Limb (tissue), 2 donors: ENCODE measurements at regions not wholly inside any gene's neighbourhood (a gene's known extent, or its start where the extent isn't known, plus 50 kb on each side); places are given as distances from the start of the nearest gene placed in this dataset.
A peak's percentile ranks its signal among the peaks of the same experiment; 100 is the strongest.

Experiments used
- DNase-seq, 2 donors: peaks; one replicate each; pipeline ENCODE4 v3.0.0-alpha.2; 2016; ENCODE audit errors: extremely low spot score in 2 of 2

DNA sequence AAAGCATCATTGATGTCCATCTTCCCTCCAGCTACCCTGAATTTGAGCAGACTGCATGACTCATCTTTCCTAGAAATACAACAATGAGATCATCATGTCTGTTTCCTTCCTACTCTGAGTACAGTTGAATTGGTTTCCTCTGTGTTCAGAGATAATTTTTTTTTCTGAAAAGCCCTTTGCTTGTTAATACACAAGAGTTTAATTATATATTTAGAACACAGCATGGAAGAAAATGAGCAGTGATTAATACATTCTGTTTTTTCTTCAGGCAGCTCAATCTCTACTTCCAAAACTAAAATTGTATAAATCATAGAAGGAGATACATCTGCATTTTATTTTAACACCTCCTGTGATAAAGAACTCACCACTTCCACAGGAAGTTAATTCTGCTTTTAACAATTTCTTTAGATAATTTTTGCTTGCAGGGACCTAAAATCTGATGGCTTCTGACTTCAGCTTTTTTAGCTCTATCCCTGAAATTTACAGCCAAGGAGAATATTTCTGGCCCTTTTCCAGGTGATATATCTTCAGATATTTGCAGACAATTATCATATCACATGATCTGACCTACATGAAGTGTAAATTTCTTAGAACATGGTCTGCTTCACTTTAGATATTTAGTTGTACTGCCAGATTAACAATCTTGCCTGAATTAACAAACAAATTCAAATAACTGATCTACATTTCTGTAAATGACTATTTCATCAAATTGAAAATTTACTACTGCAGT, 249.0 kb downstream of the TRIB2 start:
- peak in 1 of 2 donors; percentile 53 for DNase-seq

DNA sequence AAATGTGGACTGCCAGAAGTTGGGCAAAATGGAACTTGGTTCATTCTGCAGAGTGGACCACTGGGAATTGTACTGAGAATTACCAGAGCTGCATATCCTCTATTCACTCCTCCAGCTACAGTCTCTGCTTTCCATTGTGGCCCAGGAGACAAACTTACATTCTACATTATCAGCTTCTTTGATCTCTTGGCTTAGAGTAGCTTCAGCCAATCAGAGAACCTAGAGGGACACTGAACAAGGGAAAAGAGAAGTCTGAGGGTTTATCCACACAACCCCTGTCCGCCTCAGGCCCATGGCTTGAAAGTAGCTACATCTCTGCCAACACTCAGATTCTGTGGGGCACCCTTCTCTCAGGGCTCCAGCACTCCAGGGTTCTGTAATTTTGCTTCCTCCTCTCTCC, 251.1 kb downstream of the TRIB2 start:
- no peak for DNase-seq

DNA sequence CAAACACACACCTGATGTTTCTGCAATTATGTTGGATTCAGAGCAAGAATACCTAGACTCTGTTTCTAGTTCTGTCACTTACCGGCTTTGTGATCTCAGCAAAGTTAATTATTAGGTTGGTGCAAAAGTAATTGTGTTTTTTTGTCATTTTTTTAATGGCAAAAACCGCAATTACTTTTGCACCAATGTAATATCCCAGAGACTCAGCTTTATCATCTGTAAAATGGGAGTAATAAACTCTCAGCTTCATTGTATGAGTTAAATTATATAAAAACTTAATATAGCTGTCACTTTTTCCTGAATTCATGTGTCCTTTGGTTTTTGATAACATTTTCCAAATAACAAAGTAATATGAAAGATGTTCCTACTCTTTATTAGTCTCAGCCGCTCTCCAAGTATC, 251.7 kb downstream of the TRIB2 start:
- DNase-seq, result no peak

DNA sequence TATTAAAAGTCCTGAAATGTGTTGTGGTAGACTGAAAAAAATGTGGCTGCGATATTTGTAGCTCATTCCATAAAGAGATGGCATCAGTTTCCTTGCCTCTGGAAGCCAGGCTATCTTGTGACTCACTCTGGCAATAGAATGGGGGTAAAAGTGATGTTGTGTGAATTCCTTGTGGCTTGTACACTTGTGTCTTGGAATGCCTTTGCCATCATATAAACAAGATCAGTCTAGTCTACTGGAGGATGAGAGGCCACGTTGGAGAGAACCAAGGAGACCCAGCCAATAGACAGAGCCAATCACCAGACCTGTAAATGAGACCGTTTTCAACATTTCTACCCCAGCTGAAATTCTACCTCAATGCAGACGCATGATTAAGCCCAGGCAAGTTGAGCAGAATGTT, 254.1 kb downstream of the TRIB2 start:
- DNase-seq, result no peak

DNA sequence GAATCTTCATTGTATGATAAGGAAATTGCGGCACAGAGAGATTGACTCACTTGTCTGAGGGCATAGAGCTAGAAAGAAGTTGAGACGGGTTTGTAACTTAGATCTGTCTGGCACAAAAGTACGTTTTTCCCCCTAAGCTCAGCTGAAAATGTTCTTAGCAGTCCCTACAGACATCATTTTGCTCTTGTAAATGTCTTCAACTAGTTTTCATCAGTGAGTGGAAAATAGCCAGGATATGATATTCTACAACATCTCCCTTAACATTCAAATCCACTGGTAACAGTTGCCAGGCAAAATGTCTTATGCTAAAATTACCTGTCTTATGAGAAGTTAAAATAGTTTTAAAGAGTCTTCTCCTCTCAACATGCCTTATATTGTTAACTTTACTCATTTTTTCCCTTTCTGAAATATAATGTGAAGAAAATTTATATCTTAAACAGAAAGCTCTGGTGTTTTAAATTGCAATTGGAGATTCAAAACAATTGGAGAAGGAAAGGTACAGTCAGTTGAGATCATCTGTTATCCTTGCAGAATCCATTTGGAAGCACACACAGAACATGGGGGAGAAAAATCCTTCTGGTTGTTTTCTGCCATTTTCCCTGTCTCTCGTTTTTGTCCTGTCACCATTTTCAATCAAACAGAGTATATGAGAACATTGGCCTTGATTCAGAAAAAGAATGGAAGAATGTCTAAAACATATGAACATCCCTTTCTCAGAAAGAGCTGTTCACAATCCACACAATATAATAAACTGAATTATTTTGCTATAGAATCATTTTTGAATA, 255.0 kb downstream of the TRIB2 start:
- DNase-seq, result peak in 1 of 2 donors; percentile 35

DNA sequence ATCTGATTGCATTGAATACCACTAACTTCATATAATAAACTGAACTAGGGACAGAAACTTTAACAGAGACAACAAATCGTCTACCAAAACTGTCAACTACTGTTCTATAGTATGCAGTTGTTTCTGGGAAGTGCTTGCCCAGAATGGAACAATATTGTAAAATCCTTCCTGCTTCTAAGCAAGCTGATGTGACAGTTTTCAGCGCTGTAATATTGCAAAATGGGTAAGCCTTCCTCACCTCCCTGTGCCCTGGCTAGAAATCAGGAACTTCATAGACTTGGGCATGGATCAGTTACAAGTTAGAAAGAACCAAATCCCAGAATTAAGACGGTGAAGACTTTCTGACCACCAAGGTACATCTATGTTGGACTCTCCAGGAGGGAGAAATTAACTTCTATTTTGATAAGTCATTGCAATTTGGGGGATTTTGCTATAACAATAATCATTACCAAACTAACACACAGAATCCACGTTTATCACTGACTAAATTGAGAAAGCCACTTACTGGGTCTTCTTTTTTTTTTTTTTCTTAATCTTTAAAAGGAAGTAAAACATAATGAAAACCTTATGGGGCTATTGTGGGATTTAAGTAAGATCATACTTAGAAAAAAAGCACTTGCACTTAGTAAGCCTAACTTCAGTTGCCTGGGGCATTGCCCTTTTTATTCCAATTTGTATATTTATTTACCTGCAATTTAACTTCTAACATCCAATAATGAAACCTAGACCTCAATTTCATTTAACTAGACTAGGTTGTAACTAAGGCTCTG, 261.5 kb downstream of the TRIB2 start:
- DNase-seq, result no peak

DNA sequence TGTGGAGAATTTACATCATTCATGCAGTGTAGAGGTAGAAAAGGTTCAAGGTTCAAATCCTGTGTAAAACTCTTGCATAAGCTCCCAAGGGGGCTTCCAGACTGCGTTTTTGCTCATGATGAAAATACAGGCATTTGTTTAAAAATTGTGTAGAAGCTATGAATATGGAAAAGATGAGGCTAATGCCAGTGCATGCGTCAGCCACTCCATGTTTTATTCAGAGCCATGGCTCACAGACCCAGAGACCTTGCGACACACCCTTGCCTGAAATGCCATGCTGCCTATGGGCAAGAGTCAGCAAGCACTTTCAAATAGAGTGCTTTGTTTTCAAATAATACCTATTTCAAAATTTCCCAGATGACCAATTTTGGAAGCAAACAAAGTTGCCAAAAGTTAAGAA, 262.3 kb downstream of the TRIB2 start:
- no peak for DNase-seq

DNA sequence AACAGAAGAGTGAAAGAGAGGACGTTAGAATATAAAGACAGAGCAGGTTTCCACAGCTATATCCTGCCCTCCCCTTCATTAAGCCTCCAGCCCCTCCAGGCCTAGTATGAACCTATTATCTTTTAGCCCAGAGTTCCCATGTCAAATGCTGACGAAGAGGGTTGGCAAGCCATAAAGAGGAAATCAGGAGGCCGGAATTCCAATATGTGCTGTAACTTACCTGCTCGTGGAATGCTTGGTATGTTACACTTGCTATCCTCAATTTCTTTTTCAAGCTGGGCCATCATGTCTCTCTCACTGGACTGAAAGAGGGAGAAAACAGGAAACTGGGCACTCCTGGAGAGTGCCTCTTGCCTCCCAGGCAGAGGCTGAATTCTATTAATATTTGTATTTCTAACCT, 264.1 kb downstream of the TRIB2 start:
- no peak for DNase-seq

DNA sequence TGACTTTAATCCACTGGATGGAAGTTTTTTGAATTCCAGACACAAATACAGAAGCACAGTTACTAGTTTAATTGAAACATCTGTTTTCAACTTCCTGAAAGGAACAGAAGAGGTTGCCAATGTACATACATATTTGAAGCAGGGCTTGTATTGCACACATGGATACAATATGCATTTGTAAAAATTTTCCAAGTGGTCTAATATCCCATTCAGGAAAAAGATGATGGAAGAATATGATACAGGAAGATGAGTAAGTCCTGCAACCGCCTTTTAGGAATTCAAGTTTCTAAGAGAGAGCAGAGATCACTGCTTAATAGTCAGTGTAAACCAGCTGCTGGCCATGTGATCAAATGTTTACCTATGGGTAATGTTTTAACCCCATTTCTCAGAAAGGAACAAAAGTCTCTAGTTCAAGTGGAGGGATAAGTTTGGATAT, 265.4 kb downstream of the TRIB2 start:
- peak in 1 of 2 donors; percentile 71 for DNase-seq

DNA sequence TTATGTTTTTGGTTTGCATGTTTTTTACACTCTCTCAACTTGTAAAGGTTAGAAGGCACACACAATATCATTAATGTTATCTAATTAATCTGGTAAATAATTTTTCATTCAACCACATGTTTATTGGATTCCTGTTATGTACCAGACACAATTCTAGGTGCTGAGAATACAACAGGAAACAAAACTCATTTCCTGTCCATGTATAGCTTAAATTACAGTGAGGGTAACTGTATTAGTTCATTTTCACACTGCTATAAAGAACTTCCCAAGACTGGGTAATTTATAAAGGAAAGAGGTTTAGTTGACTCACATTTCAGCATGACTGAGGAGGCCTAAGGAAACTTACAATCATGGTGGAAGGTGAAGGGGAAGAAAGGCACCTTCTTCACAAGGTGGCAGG, 270.5 kb downstream of the TRIB2 start:
- DNase-seq, result no peak

DNA sequence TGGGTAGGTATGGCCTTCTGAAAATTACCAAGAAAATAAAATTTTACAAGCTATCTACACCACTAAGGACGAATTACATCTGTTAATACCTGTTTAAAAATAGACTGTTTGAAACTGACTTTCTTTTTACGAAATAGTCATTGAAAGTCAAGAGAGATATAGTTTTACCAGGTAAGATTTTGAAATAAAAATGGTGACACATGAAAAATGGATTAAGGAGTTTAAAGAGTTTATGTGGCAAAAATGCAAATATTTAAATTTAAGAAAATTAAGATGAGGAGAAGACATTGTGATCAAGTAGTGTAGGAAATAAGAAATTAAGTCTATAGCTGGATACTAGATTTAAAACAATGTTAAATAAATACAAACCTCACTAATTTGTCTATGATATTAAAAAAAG, 271.5 kb downstream of the TRIB2 start:
- DNase-seq, result no peak

DNA sequence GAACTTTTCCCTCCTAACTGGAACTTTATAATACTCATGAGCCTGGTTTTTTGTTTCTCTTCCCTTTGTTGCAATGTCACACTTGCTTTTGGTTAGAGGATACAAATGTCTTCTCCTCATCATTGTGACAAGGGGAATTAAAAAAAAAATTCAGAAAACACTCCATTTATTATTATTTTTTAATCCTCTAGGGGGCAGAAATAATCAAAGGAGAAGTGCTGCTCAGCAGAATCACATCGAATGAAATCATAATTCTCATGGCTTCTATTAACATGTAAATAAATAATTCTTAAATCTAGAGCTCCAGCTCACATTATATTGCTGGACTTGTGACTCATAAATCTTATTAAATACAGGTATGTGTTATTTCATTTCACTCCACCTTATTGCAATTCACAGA, 273.8 kb downstream of the TRIB2 start:
- no peak for DNase-seq

DNA sequence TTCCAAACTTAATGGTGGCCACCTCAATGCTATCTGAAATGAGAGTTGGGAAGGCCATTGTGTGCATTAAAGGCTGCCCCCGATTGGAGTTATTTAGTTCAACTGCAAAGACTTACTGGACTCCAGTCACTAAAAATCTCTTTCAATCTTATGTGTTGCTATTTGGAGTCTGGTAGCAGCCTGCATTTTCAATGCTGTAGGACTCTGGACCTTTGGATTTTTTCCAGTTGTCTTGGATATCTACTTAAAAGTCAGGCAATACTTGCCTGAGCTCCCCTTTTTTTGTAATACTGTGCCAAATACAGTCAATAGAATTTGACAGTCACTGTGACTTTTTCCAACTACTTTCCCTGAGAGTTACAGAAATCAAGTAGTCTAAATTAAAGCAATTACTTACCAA, 281.9 kb downstream of the TRIB2 start:
- DNase-seq, result no peak

DNA sequence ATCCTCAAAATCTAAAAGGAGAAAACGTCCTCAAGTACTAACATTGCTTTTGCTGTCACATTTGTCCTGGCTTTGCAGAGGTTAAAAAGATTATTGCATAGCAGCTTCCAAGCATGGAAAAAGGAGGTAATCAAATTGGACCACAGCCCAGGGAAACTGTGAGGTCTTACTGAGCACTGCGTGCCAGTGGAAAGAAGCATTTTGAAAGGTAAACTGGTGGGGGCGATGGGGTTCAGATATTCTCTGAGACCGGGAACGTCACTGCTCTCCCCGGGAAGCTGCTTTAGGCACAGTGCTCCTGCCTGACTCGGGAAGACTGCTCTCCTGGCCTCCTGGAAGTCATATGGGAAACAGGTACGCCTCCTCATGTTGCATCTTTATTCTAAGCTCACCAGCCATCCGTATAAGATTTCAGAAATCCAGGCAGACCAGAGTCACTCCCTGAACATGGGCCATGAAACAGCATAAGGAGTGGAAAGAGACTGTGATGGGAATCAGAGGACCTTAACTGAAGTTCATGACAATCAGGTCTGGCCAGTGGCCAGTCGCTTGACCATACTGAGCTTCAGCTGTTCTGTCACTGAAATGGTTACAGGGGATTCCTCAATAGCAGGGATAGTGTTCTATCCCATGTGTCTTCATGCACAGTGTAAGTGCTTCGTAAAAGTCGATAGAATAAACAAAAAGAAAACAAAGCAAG, 284.1 kb downstream of the TRIB2 start:
- DNase-seq, result peak; percentile 55 to 68

DNA sequence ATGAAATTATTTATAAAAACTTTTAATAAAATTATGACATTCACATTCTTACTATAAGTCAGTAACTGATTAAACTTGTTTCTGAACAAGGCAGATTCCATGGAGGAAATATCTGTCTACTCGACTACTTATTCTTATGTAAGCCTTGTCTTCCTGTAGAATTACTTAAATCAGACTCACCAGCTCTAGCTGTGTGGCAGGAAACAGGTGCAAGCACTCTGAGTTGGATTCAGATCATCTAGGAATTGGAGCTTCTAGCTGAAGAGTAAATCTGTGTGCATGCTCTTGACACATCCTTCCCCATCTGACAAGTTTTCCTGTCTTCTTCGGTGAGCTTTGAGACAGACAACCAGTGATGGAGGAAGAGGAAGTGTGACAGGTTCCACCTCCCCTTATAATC, 284.7 kb downstream of the TRIB2 start:
- no peak for DNase-seq

DNA sequence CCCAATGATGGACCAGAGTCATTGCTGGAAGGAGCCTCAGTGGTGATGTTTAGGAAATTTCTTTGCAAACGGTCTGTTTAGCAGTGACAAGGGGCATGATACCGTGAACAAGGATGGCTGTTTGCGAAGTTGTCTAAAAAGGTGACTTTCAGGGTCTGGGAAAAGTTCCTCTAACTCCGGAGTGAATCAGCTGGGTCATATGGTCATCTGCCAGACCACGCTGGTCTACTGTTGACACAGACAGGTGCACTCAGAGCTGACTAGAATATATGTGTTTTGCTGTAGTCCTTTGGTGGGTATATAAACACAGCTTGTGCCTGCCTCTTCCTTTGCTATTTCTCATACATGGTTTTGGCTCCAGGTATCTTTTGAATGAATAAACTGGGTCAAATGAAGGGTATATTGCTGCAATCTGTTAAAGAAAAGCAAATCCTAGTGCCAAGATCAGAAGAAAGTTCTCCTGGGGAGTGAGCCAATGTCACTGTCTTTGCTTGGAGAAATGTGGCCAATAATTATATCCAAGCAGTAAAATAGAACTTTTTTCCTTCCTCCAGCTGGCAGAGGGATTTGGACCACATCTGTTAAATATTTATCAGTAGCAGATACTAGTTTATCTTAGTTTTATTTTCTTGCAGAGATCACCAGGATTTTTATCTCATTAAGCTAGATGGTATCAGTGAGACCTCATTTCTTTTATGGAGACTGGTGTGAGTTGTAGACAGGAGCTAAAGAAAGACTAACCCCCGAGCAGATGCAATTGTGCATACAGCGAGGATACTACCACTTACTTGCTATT, 286.0 kb downstream of the TRIB2 start:
- DNase-seq, result no peak

DNA sequence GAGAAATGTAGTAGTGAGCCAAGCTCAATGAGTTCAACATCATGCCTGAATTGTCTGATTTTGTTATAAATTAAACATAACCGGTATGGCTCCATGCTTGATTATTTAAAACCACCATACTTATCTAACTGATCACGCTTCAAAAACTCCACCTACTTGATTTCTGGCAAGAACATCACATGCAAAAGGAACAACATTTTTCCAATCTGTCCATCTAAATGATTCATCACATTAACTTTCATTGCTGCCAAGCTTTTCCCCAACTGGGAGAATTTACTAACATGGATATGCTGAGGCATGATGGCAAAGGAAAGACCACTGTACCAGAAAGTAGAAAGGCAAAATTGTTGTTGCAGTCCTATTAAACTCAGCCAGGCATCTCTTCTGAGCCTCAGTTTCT, 286.8 kb downstream of the TRIB2 start:
- no peak for DNase-seq

DNA sequence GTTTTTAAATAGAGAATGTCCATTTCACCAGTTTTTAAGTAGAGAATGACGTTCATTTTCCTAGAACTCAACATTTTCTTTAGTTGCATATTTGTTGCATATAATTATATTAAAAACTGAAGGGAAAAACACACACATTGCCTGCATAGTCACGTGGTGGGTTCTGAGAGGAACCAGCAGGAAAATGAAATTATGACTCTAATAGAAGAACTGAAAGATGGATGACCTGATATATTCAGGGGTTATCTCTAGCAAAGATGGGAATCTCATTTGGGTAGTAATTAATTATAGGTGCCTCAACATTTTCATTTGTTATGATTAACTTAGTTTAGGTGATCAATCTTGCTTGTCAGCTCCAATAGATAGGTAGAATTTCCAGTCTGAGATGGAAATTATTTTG, 288.3 kb downstream of the TRIB2 start:
- no peak for DNase-seq

DNA sequence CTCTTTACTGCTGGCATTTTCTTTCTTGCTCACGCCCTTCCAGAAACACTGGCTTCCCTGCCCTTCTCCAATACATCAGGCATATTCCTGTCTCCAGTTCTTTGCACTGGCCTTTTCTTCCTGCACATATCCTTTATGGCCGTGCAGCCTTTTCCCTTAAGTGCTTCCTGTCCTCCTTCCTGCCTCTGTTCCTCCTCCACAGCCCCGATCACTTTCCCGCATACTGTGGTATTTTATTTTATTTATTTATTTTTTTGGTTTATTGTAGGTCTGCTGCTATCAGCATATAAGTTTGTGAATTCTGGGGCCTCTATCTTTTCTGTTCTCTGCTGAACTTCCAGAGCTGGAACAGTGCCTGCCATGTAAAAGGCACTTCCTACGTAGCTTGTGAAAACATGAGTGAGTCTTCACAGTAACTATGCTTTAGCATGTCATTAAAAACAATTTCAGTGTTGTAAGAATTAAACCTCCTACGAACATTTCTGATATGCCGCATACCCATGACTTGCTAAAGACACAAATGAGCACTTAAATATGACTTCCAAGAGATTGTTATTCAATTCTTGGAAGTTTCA, 289.1 kb downstream of the TRIB2 start:
- DNase-seq, result no peak

DNA sequence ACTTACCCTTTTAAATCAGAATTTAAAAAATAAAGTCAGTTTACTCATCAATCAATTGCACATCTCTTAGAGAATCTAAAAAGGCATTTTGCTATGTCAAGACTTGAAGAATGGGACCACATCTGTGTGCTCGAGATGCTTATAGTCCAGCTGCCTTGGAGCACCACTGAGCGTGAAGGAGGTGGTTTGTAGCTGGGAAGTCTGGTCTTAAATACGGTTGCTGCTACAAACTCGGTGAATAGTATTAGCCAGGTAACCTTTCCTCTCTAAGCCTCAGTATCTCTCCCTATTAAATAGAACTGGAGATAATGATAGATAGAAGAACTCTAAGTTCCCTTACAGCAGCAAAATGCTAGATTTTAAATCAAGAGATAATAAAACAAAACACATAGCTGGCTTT, 289.7 kb downstream of the TRIB2 start:
- no peak for DNase-seq
